SK-N-SH (cell line): ENCODE measurements at regions not wholly inside any gene's neighbourhood (a gene's known extent, or its start where the extent isn't known, plus 50 kb on each side); places are given as distances from the start of the nearest gene placed in this dataset.

Experiments
- CTCF ChIA-PET: fragments of 300-600, 350-600 bp; formaldehyde crosslinking; extraction: SDS; loops from one replicate; lab custom pipeline; 2021; lab: Yijun Ruan, JAX
- POLR2A ChIA-PET: fragments of 350-600 bp; sonication (Branson Sonifier 250); formaldehyde crosslinking; extraction: SDS; loops from one replicate; lab custom pipeline; 2020; ENCODE audit warnings: antibody characterized with exemption, inconsistent platforms; lab: Yijun Ruan, JAX
- DNase-seq: peaks from one replicate; pipeline ENCODE4 v3.0.0; 2012
- H2AFZ ChIP-seq: fragments of 200-600 bp; sonication (generic); 2 replicates; pipeline ENCODE4 v1.8.1; 2016; ENCODE audit warnings: antibody characterized with exemption, mild to moderate bottlenecking, low read depth
- H3F3A ChIP-seq: fragments of 200-600 bp; sonication (generic); replicated peaks from 2 replicates; pipeline ENCODE3; 2016; ENCODE audit warnings: antibody characterized with exemption, mild to moderate bottlenecking; ENCODE audit not compliant: insufficient read depth
- H3K27ac ChIP-seq, 2 experiments: fragments of 200-500 bp in 1 of 2; fragments of 200-600 bp in 1 of 2; sonication (Bioruptor generic) in 1 of 2; sonication (generic), shearing (Covaris generic) in 1 of 2; 2 replicates each; pipeline versions ENCODE4 v1.5.1 to v1.6.1; 2014 to 2016; ENCODE audit warnings: low read depth in 2 of 2, inconsistent platforms in 1 of 2, low read length in 1 of 2, mild to moderate bottlenecking in 1 of 2, mixed read lengths in 1 of 2
- H3K27me3 ChIP-seq: fragments of 200-600 bp; sonication (generic), shearing (Covaris generic); 2 replicates; pipeline ENCODE4 v1.6.1; 2016; ENCODE audit warnings: mixed run types; ENCODE audit not compliant: insufficient read depth
- H3K36me3 ChIP-seq, 2 experiments: fragments of 200-500 bp in 1 of 2; fragments of 200-600 bp in 1 of 2; sonication (Bioruptor generic) in 1 of 2; sonication (generic) in 1 of 2; replicated peaks in 1 of 2; 2 replicates each; pipeline versions ENCODE3 to v1.5.1; 2014 to 2016; ENCODE audit warnings: low read length in 1 of 2, mild to moderate bottlenecking in 1 of 2; ENCODE audit not compliant: insufficient read depth in 2 of 2, control insufficient read depth in 1 of 2
- H3K4me1 ChIP-seq, 2 experiments: fragments of 200-500 bp in 1 of 2; fragments of 200-600 bp in 1 of 2; sonication (Bioruptor generic) in 1 of 2; sonication (generic), shearing (Covaris generic) in 1 of 2; 2 replicates each; pipeline versions ENCODE4 v1.5.1 to v1.6.1; 2014 to 2016; ENCODE audit warnings: low read depth in 1 of 2, low read length in 1 of 2, mixed run types in 1 of 2; ENCODE audit not compliant: insufficient read depth in 2 of 2, control insufficient read depth in 1 of 2
- H3K4me2 ChIP-seq: fragments of 200-600 bp; sonication (generic), shearing (Covaris generic); 2 replicates; pipeline ENCODE4 v1.6.1; 2017; ENCODE audit warnings: mixed run types
- H3K4me3 ChIP-seq, 2 experiments: fragments of 200-500 bp in 1 of 2; fragments of 200-600 bp in 1 of 2; sonication (Bioruptor generic) in 1 of 2; sonication (generic), shearing (Covaris generic) in 1 of 2; 2 replicates each; pipeline versions ENCODE4 v1.5.1 to v1.8.1; 2014 to 2016; ENCODE audit warnings: low read depth in 2 of 2, inconsistent platforms in 1 of 2, low read length in 1 of 2, mild to moderate bottlenecking in 1 of 2, mixed read lengths in 1 of 2, moderate library complexity in 1 of 2
- H3K79me2 ChIP-seq: fragments of 200-600 bp; sonication (generic); 2 replicates; pipeline ENCODE4 v1.8.1; 2017; ENCODE audit warnings: mild to moderate bottlenecking; ENCODE audit not compliant: insufficient read depth
- H3K9ac ChIP-seq: fragments of 200-600 bp; sonication (generic); 2 replicates; pipeline ENCODE4 v1.6.1; 2017; ENCODE audit warnings: mixed run types
- H3K9me2 ChIP-seq: fragments of 200-600 bp; sonication (generic); 2 replicates; pipeline ENCODE4 v1.6.1; 2017; ENCODE audit warnings: mixed run types
- H3K9me3 ChIP-seq: fragments of 200-600 bp; sonication (generic); 2 replicates; pipeline ENCODE4 v1.6.1; 2017; ENCODE audit warnings: mixed run types, mild to moderate bottlenecking, moderate library complexity
- H4K20me1 ChIP-seq: fragments of 200-600 bp; sonication (generic); 2 replicates; pipeline ENCODE4 v1.6.1; 2017; ENCODE audit warnings: mild to moderate bottlenecking, mixed run types; ENCODE audit not compliant: insufficient read depth
- GABPA ChIP-seq: IDR thresholded peaks from 2 replicates; pipeline ENCODE4 v1.4.0; 2012; ENCODE audit warnings: low read depth, mild to moderate bottlenecking
- JUND ChIP-seq: IDR thresholded peaks from 2 replicates; pipeline ENCODE4 v1.4.0; 2012
- MEF2A ChIP-seq: IDR thresholded peaks from 2 replicates; pipeline ENCODE4 v1.4.0; 2012; ENCODE audit warnings: low read depth, borderline replicate concordance
- MXI1 ChIP-seq: IDR thresholded peaks from 2 replicates; pipeline ENCODE4 v1.6.1; 2012; ENCODE audit warnings: mild to moderate bottlenecking, low read depth, low read length, improper control_type of control experiment
- NFIC ChIP-seq: IDR thresholded peaks from 2 replicates; pipeline ENCODE4 v1.4.0; 2012; ENCODE audit warnings: borderline replicate concordance
- NRF1 ChIP-seq: IDR thresholded peaks from 2 replicates; pipeline ENCODE4 v1.6.1; 2012; ENCODE audit warnings: low read depth, mild to moderate bottlenecking, low read length
- RAD21 ChIP-seq: IDR thresholded peaks from 2 replicates; pipeline ENCODE4 v1.6.1; 2012; ENCODE audit warnings: mild to moderate bottlenecking, low read length
- RFX5 ChIP-seq: IDR thresholded peaks from 2 replicates; pipeline ENCODE4 v1.6.1; 2012; ENCODE audit warnings: mild to moderate bottlenecking, improper control_type of control experiment, low read length
- SIN3A ChIP-seq: IDR thresholded peaks from 2 replicates; pipeline ENCODE4 v1.6.1; 2012; ENCODE audit warnings: low read depth, mild to moderate bottlenecking, low read length, moderate library complexity, borderline replicate concordance
- TCF12 ChIP-seq: IDR thresholded peaks from 2 replicates; pipeline ENCODE4 v1.4.0; 2012
- YY1 ChIP-seq: IDR thresholded peaks from 2 replicates; pipeline ENCODE4 v1.4.0; 2012; ENCODE audit warnings: low read depth, mild to moderate bottlenecking
- WGBS: methylation state at CpG from one replicate; pipeline ENCODE4 v1.1.6; 2017; ENCODE audit warnings: low lambda C conversion rate; 5-methylcytosine and 5-hydroxymethylcytosine counted together
- TF ChIP-seq, protein P1 (sequence below): fragments of 150-350 bp; IDR thresholded peaks from 2 replicates; pipeline ENCODE4 v1.6.1; 2017; ENCODE audit warnings: antibody characterized with exemption, low read length, low read depth, borderline replicate concordance
- TF ChIP-seq, protein P2 (sequence below): IDR thresholded peaks from 2 replicates; pipeline ENCODE4 v1.4.0; 2012; ENCODE audit warnings: low read depth, borderline replicate concordance
- TF ChIP-seq, protein P3 (sequence below): IDR thresholded peaks from 2 replicates; pipeline ENCODE4 v1.4.0; 2012; ENCODE audit warnings: low read depth
- TF ChIP-seq, protein P4 (sequence below): IDR thresholded peaks from 2 replicates; pipeline ENCODE4 v1.6.1; 2012; ENCODE audit warnings: mild to moderate bottlenecking, low read depth, low read length, moderate library complexity
- TF ChIP-seq, protein P5 (sequence below): IDR thresholded peaks from 2 replicates; pipeline ENCODE4; 2012

DNA sequence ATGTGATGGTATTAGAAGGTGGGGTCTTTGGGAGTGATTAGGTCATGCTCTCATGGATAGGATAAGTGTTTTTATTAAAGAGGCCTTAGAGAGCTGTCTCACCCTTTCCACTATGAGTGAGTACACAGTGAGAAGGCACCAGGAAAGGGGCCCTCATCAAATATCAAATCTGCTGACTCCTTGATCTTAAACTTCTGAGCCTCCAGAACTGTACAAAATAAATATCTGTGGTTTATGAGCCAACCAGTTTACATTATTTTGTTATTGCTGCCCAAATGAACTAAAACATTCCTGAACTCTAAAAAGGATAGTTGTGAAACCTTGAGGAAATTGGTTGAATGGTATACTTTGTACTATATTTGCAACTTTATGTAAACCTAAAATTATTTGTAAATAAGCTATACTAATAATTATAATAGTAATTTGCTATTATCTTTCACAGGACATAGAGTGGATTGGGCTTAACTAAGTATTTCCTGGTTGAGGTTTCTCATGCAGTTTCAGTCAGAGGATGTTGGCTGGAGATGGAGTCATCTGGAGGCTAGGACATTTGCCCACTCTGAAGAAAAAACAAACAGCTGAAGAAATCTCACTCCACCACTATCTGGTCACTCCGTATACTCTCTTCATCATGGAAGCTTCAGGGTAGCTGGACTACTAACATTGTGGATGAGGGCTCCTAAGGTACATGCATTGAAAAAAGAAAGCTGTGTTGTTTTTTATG, 1068.6 kb upstream of the CADM2 start:
- WGBS, result 19% methylated on average over 1 of the region's 1 CpG
- Histone ChIP-seq H3K9me3 (no peaks in the 10 kb centered on the region), H3F3A (no peaks in the 10 kb centered on the region), H3K4me2 (no peak overlapping the region), H3K9me2 (no peaks in the 10 kb centered on the region), H3K4me1 (no peaks in the 10 kb centered on the region), H3K27ac (no peak overlapping the region), H2AFZ (no peak overlapping the region), H3K27me3 (no peaks in the 10 kb centered on the region), H3K9ac (no peak overlapping the region), H3K36me3 (no peaks in the 10 kb centered on the region), H4K20me1 (no peaks in the 10 kb centered on the region), H3K79me2 (no peaks in the 10 kb centered on the region), H3K4me3 (no peak overlapping the region)
- ChIA-PET POLR2A (no interaction called here), CTCF (interaction anchor here (0.9 kb wide), 1 partner anchor 24 kb away, joined by 3 read pairs; no protein-coding TSS in a partner anchor)
- TF ChIP-seq SIN3A (no peak), MXI1 (no peak), YY1 (no peak), TCF12 (no peak), JUND (no peak), NRF1 (no peak), GABPA (no peak), NFIC (no peak), MEF2A (no peak), RAD21 (no peak), RFX5 (no peak)
- TF ChIP-seq, protein P1, sequence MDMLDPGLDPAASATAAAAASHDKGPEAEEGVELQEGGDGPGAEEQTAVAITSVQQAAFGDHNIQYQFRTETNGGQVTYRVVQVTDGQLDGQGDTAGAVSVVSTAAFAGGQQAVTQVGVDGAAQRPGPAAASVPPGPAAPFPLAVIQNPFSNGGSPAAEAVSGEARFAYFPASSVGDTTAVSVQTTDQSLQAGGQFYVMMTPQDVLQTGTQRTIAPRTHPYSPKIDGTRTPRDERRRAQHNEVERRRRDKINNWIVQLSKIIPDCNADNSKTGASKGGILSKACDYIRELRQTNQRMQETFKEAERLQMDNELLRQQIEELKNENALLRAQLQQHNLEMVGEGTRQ, result no peak
- TF ChIP-seq, protein P2, sequence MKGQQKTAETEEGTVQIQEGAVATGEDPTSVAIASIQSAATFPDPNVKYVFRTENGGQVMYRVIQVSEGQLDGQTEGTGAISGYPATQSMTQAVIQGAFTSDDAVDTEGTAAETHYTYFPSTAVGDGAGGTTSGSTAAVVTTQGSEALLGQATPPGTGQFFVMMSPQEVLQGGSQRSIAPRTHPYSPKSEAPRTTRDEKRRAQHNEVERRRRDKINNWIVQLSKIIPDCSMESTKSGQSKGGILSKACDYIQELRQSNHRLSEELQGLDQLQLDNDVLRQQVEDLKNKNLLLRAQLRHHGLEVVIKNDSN, result no peak
- TF ChIP-seq, protein P3, sequence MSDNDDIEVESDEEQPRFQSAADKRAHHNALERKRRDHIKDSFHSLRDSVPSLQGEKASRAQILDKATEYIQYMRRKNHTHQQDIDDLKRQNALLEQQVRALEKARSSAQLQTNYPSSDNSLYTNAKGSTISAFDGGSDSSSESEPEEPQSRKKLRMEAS, result no peak
- TF ChIP-seq, protein P4, sequence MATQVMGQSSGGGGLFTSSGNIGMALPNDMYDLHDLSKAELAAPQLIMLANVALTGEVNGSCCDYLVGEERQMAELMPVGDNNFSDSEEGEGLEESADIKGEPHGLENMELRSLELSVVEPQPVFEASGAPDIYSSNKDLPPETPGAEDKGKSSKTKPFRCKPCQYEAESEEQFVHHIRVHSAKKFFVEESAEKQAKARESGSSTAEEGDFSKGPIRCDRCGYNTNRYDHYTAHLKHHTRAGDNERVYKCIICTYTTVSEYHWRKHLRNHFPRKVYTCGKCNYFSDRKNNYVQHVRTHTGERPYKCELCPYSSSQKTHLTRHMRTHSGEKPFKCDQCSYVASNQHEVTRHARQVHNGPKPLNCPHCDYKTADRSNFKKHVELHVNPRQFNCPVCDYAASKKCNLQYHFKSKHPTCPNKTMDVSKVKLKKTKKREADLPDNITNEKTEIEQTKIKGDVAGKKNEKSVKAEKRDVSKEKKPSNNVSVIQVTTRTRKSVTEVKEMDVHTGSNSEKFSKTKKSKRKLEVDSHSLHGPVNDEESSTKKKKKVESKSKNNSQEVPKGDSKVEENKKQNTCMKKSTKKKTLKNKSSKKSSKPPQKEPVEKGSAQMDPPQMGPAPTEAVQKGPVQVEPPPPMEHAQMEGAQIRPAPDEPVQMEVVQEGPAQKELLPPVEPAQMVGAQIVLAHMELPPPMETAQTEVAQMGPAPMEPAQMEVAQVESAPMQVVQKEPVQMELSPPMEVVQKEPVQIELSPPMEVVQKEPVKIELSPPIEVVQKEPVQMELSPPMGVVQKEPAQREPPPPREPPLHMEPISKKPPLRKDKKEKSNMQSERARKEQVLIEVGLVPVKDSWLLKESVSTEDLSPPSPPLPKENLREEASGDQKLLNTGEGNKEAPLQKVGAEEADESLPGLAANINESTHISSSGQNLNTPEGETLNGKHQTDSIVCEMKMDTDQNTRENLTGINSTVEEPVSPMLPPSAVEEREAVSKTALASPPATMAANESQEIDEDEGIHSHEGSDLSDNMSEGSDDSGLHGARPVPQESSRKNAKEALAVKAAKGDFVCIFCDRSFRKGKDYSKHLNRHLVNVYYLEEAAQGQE, result no peak
- TF ChIP-seq, protein P5, sequence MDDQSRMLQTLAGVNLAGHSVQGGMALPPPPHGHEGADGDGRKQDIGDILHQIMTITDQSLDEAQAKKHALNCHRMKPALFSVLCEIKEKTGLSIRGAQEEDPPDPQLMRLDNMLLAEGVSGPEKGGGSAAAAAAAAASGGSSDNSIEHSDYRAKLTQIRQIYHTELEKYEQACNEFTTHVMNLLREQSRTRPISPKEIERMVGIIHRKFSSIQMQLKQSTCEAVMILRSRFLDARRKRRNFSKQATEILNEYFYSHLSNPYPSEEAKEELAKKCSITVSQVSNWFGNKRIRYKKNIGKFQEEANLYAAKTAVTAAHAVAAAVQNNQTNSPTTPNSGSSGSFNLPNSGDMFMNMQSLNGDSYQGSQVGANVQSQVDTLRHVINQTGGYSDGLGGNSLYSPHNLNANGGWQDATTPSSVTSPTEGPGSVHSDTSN, result no peak
- no peak for DNase-seq
